OCI-LY1 (cell line): ENCODE measurements at regions not wholly inside any gene's neighbourhood (a gene's known extent, or its start where the extent isn't known, plus 50 kb on each side); places are given as distances from the start of the nearest gene placed in this dataset.

Experiments
- EZH2 ChIP-seq: fragments of 200-600 bp; sonication (generic), shearing (Covaris generic); IDR thresholded peaks from 2 replicates; pipeline ENCODE4 v1.8.0; 2017; ENCODE audit warnings: borderline replicate concordance, mixed run types, mild to moderate bottlenecking, antibody characterized with exemption, low read length, moderate library complexity, mixed read lengths
- TF ChIP-seq, protein P1 (sequence below): fragments of 200-600 bp; sonication (generic), shearing (Covaris generic); IDR thresholded peaks from 2 replicates; pipeline ENCODE4 v1.5.1; 2017; ENCODE audit warnings: mild to moderate bottlenecking, antibody characterized with exemption, low read length, moderate library complexity, mixed read lengths

DNA sequence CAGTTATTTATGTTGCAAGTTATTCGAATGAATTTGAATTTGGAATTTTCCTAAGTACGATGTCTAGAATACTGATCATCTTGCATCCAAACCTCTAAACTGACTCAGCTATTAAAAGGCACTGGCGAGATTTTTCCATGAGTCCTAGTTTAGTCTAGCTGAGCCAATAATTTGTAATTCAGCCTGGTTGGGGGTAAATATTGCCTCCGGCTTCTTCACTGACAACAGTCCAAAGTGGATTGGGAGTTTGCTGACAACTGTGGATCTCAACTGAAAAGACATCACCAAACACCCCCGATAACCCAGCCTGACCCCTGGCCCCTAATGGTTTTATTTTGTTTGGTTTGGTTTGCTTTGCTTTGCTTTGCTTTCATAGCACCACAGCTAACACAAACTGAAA, 189.8 kb upstream of the DAPK1 start:
- TF ChIP-seq, protein P1, sequence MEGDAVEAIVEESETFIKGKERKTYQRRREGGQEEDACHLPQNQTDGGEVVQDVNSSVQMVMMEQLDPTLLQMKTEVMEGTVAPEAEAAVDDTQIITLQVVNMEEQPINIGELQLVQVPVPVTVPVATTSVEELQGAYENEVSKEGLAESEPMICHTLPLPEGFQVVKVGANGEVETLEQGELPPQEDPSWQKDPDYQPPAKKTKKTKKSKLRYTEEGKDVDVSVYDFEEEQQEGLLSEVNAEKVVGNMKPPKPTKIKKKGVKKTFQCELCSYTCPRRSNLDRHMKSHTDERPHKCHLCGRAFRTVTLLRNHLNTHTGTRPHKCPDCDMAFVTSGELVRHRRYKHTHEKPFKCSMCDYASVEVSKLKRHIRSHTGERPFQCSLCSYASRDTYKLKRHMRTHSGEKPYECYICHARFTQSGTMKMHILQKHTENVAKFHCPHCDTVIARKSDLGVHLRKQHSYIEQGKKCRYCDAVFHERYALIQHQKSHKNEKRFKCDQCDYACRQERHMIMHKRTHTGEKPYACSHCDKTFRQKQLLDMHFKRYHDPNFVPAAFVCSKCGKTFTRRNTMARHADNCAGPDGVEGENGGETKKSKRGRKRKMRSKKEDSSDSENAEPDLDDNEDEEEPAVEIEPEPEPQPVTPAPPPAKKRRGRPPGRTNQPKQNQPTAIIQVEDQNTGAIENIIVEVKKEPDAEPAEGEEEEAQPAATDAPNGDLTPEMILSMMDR: no peak
- TF ChIP-seq EZH2: no peak
